HEK293T (cell line): ENCODE measurements at regions not wholly inside any gene's neighbourhood (a gene's known extent, or its start where the extent isn't known, plus 50 kb on each side); places are given as distances from the start of the nearest gene placed in this dataset.

Experiments
- ARNT ChIP-seq: fragments of 450-650 bp; IDR thresholded peaks from 2 replicates; pipeline ENCODE4 v1.6.1; 2017; ENCODE audit warnings: mild to moderate bottlenecking
- BHLHE40 ChIP-seq: fragments of 450-650 bp; IDR thresholded peaks from 2 replicates; pipeline ENCODE4 v1.6.1; 2016; ENCODE audit warnings: mild to moderate bottlenecking, moderate library complexity, borderline replicate concordance
- CTBP1 ChIP-seq: fragments of 450-650 bp; IDR thresholded peaks from 2 replicates; pipeline ENCODE4 v1.6.1; 2016; ENCODE audit warnings: borderline replicate concordance
- ELF4 ChIP-seq: fragments of 450-650 bp; IDR thresholded peaks from 2 replicates; pipeline ENCODE4 v1.6.1; 2017; ENCODE audit warnings: antibody characterized with exemption
- FOXA1 ChIP-seq: fragments of 450-650 bp; IDR thresholded peaks from 2 replicates; pipeline ENCODE4 v1.6.1; 2016; ENCODE audit warnings: mild to moderate bottlenecking
- FOXK2 ChIP-seq: fragments of 450-650 bp; IDR thresholded peaks from 2 replicates; pipeline ENCODE4 v1.6.1; 2016; ENCODE audit warnings: mild to moderate bottlenecking
- FOXM1 ChIP-seq: fragments of 450-650 bp; IDR thresholded peaks from 2 replicates; pipeline ENCODE4 v1.6.1; 2017; ENCODE audit warnings: mild to moderate bottlenecking, borderline replicate concordance
- HDGF ChIP-seq: fragments of 450-650 bp; IDR thresholded peaks from 2 replicates; pipeline ENCODE4 v1.6.1; 2017; ENCODE audit warnings: antibody characterized with exemption, borderline replicate concordance
- LEF1 ChIP-seq: fragments of 450-650 bp; IDR thresholded peaks from 2 replicates; pipeline ENCODE4 v1.6.1; 2017; ENCODE audit warnings: mild to moderate bottlenecking, borderline replicate concordance
- NFRKB ChIP-seq: fragments of 450-650 bp; IDR thresholded peaks from 2 replicates; pipeline ENCODE4 v1.6.1; 2016; ENCODE audit warnings: mild to moderate bottlenecking, moderate library complexity
- PKNOX1 ChIP-seq: fragments of 450-650 bp; IDR thresholded peaks from 2 replicates; pipeline ENCODE4 v1.6.1; 2016
- SP1 ChIP-seq: fragments of 450-650 bp; IDR thresholded peaks from 2 replicates; pipeline ENCODE4 v1.6.1; 2017
- SUZ12 ChIP-seq: fragments of 450-650 bp; IDR thresholded peaks from 2 replicates; pipeline ENCODE4 v1.6.1; 2016; ENCODE audit warnings: mild to moderate bottlenecking
- TARDBP ChIP-seq: fragments of 450-650 bp; IDR thresholded peaks from 2 replicates; pipeline ENCODE4 v1.6.1; 2016

DNA sequence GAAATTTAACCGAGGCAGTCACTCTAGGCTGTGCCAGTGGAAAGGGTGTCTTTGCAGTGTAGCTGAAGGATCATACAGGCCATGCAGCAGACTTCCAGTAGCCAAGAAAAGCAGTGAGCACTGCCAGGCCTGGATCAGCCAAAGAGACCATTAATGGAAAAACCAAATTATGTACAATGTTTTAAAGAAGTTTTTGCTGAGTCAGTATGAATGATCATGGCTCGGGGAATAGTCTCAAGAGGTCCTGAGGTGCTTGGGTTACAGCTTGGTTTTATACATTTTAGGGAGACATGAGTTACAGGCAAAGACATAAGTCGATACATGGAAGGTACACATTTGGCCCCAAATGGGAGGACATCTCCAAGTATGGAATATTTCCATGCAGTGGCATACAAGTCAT lies 141.3 kb downstream of the YTHDC2 start:
- no peak for TF ChIP-seq FOXK2
- TF ChIP-seq SP1 = no peak
- TF ChIP-seq SUZ12 = no peak
- TF ChIP-seq BHLHE40 = no peak
- TF ChIP-seq CTBP1 = no peak
- no peak for TF ChIP-seq ELF4
- TF ChIP-seq FOXA1 = no peak
- no peak for TF ChIP-seq FOXM1
- no peak for TF ChIP-seq NFRKB
- no peak for TF ChIP-seq HDGF
- TF ChIP-seq LEF1 = no peak
- TF ChIP-seq TARDBP = no peak
- no peak for TF ChIP-seq ARNT
- no peak for TF ChIP-seq PKNOX1
